GM21526 (cell line): ENCODE measurements at regions not wholly inside any gene's neighbourhood (a gene's known extent, or its start where the extent isn't known, plus 50 kb on each side); places are given as distances from the start of the nearest gene placed in this dataset.

Source experiments
- ATAC-seq: cut with Tn5 transposase; IDR thresholded peaks from one replicate; pipeline ENCODE4 v1.9.1; 2021; ENCODE audit warnings: moderate library complexity; ENCODE audit not compliant: unreplicated experiment, low FRiP score

GRCh38 chr9:87275047-87275725, 222.5 kb upstream of the DAPK1 start:
- no peak for ATAC-seq

GRCh38 chr9:87276327-87276841, 221.3 kb upstream of the DAPK1 start:
- ATAC-seq, result no peak

GRCh38 chr9:87276851-87277261, 220.8 kb upstream of the DAPK1 start:
- no peak for ATAC-seq

- no peak for ATAC-seq
These were observed 220.3 kb upstream of the DAPK1 start for GRCh38 chr9:87277346-87277745.

- no peak for ATAC-seq
These were observed 218.5 kb upstream of the DAPK1 start for GRCh38 chr9:87278971-87279733.

- ATAC-seq, result no peak
These were observed 217.2 kb upstream of the DAPK1 start for GRCh38 chr9:87280421-87280820.

GRCh38 chr9:87282538-87282937, 215.1 kb upstream of the DAPK1 start:
- ATAC-seq, result no peak

GRCh38 chr9:87283585-87283984, 214.1 kb upstream of the DAPK1 start:
- no peak for ATAC-seq

GRCh38 chr9:87285183-87285850, 212.3 kb upstream of the DAPK1 start:
- no peak for ATAC-seq

- no peak for ATAC-seq
These were observed 211.2 kb upstream of the DAPK1 start for GRCh38 chr9:87286506-87286905.

- no peak for ATAC-seq
These were observed 207.2 kb upstream of the DAPK1 start for GRCh38 chr9:87290241-87291052.

- no peak for ATAC-seq
These were observed 205.0 kb upstream of the DAPK1 start for GRCh38 chr9:87292449-87293191.

GRCh38 chr9:87294126-87294525, 203.5 kb upstream of the DAPK1 start:
- no peak for ATAC-seq

- ATAC-seq, result no peak
These were observed 196.8 kb upstream of the DAPK1 start for GRCh38 chr9:87300915-87301314.

- no peak for ATAC-seq
These were observed 196.3 kb upstream of the DAPK1 start for GRCh38 chr9:87301371-87301770.

- ATAC-seq, result no peak
These were observed 192.5 kb upstream of the DAPK1 start for GRCh38 chr9:87305151-87305550.

GRCh38 chr9:87306006-87306405, 191.7 kb upstream of the DAPK1 start:
- ATAC-seq, result no peak

GRCh38 chr9:87307848-87308247, 189.8 kb upstream of the DAPK1 start:
- ATAC-seq, result no peak

GRCh38 chr9:87309236-87309635, 188.4 kb upstream of the DAPK1 start:
- no peak for ATAC-seq
